HG03196 (cell line): ENCODE measurements at regions not wholly inside any gene's neighbourhood (a gene's known extent, or its start where the extent isn't known, plus 50 kb on each side); places are given as distances from the start of the nearest gene placed in this dataset.
"Not testable (repeated sequence)": the region's sequence is repeated elsewhere in the genome, so short reads cannot be mapped to it uniquely, and the experiment has no call there.

Experiments used
- ATAC-seq: cut with Tn5 transposase; IDR thresholded peaks from one replicate; pipeline ENCODE4 v1.9.1; 2021; ENCODE audit not compliant: unreplicated experiment

GRCh38 chr9:42430674-42431615, 247.5 kb downstream of the SPATA31A6 start:
- not testable (repeated sequence) for ATAC-seq

- not testable (repeated sequence) for ATAC-seq
These were observed 248.2 kb downstream of the SPATA31A6 start for GRCh38 chr9:42431616-42432010.

GRCh38 chr9:42434844-42435714, 251.6 kb downstream of the SPATA31A6 start:
- ATAC-seq: not testable (repeated sequence)

- not testable (repeated sequence) for ATAC-seq
These were observed 252.4 kb downstream of the SPATA31A6 start for GRCh38 chr9:42435715-42436342.

- ATAC-seq: not testable (repeated sequence)
These were observed 253.7 kb downstream of the SPATA31A6 start for GRCh38 chr9:42437057-42437759.

- ATAC-seq: not testable (repeated sequence)
These were observed 259.2 kb downstream of the SPATA31A6 start for GRCh38 chr9:42442680-42443079.

- not testable (repeated sequence) for ATAC-seq
These were observed 260.0 kb downstream of the SPATA31A6 start for GRCh38 chr9:42443414-42443813.

GRCh38 chr9:42461436-42461835, 278.0 kb downstream of the SPATA31A6 start:
- not testable (repeated sequence) for ATAC-seq

- not testable (repeated sequence) for ATAC-seq
These were observed 278.4 kb downstream of the SPATA31A6 start for GRCh38 chr9:42461863-42462262.

GRCh38 chr9:42463981-42464380, 280.5 kb downstream of the SPATA31A6 start:
- ATAC-seq: not testable (repeated sequence)

- ATAC-seq: not testable (repeated sequence)
These were observed 287.1 kb downstream of the SPATA31A6 start for GRCh38 chr9:42470577-42470976.

- ATAC-seq: not testable (repeated sequence)
These were observed 307.5 kb downstream of the SPATA31A6 start for GRCh38 chr9:42490989-42491388.

GRCh38 chr9:42502620-42503264, 319.3 kb downstream of the SPATA31A6 start:
- not testable (repeated sequence) for ATAC-seq

GRCh38 chr9:42508111-42508510, 324.7 kb downstream of the SPATA31A6 start:
- ATAC-seq: not testable (repeated sequence)

- ATAC-seq: not testable (repeated sequence)
These were observed 330.1 kb downstream of the SPATA31A6 start for GRCh38 chr9:42513535-42513934.

- ATAC-seq: not testable (repeated sequence)
These were observed 351.0 kb downstream of the SPATA31A6 start for GRCh38 chr9:42534325-42534983.

GRCh38 chr9:42534984-42535325, 351.5 kb downstream of the SPATA31A6 start:
- ATAC-seq: not testable (repeated sequence)

GRCh38 chr9:42550789-42551357, 367.4 kb downstream of the SPATA31A6 start:
- peak; percentile 55 for ATAC-seq

- ATAC-seq: not testable (repeated sequence)
These were observed 385.1 kb downstream of the SPATA31A6 start for GRCh38 chr9:42568530-42568929.
